G401 (cell line): ENCODE measurements at regions not wholly inside any gene's neighbourhood (a gene's known extent, or its start where the extent isn't known, plus 50 kb on each side); places are given as distances from the start of the nearest gene placed in this dataset.

Experiments used
- DNase-seq: peaks from one replicate; pipeline ENCODE4 v3.0.0-alpha.2; 2015; ENCODE audit warnings: low spot score
- in situ Hi-C: cut with HindIII; loops from 2 replicates; pipeline ENCODE4 v1.10.0; 2016; ENCODE audit warnings: low sequenced_read_pairs, mixed read lengths

- in situ Hi-C loops = no loop called here
Observed at GRCh38 chr2:33678436-33678835, 79.3 kb upstream of the FAM98A start.

GRCh38 chr2:33673937-33674336 is 74.8 kb upstream of the FAM98A start:
- peak; percentile 2 for DNase-seq

More at GRCh38 chr2:33678436-33678835, 79.3 kb upstream of the FAM98A start:
- no peak for DNase-seq

GRCh38 chr2:33672896-33673295 is 73.8 kb upstream of the FAM98A start:
- in situ Hi-C loops = no loop called here
- DNase-seq = no peak

More at GRCh38 chr2:33673937-33674336, 74.8 kb upstream of the FAM98A start:
- in situ Hi-C loops = no loop called here

- in situ Hi-C loops = no loop called here
- DNase-seq = no peak
Observed at GRCh38 chr2:33672389-33672788, 73.3 kb upstream of the FAM98A start.

GRCh38 chr2:33671198-33671597 is 72.1 kb upstream of the FAM98A start:
- in situ Hi-C loops = no loop called here
- no peak for DNase-seq

- in situ Hi-C loops = no loop called here
- DNase-seq = no peak
Observed at GRCh38 chr2:33670392-33670937, 71.4 kb upstream of the FAM98A start.

- no peak for DNase-seq
- in situ Hi-C loops = no loop called here
Observed at GRCh38 chr2:33666879-33667278, 67.8 kb upstream of the FAM98A start.

- no peak for DNase-seq
- in situ Hi-C loops = no loop called here
Observed at GRCh38 chr2:33665039-33665438, 65.9 kb upstream of the FAM98A start.

- in situ Hi-C loops = no loop called here
- no peak for DNase-seq
Observed at GRCh38 chr2:33660416-33661123, 61.5 kb upstream of the FAM98A start.

GRCh38 chr2:33655626-33656320 is 56.7 kb upstream of the FAM98A start:
- no peak for DNase-seq
- in situ Hi-C loops = no loop called here

- in situ Hi-C loops = no loop called here
- DNase-seq = no peak
Observed at GRCh38 chr2:33652830-33653229, 53.7 kb upstream of the FAM98A start.

- in situ Hi-C loops = no loop called here
- DNase-seq = no peak
Observed at GRCh38 chr2:33650171-33650570, 51.1 kb upstream of the FAM98A start.
